Body of pancreas (tissue), 4 donors: ENCODE measurements at regions not wholly inside any gene's neighbourhood (a gene's known extent, or its start where the extent isn't known, plus 50 kb on each side); places are given as distances from the start of the nearest gene placed in this dataset.

ENCODE experiments used
- CTCF ChIP-seq, 7 experiments: fragments of 450-650 bp in 4 of 7; fragments of 200-600 bp in 3 of 7; sonication (generic) in 3 of 7; IDR thresholded peaks; one replicate each; pipeline ENCODE4 v1.5.1; 2016 to 2019; ENCODE audit warnings: antibody characterized with exemption in 7 of 7
- POLR2A ChIP-seq, 3 donors: fragments of 450-650 bp; IDR thresholded peaks; one replicate each; pipeline ENCODE4 v1.6.1; 2016; ENCODE audit warnings: antibody characterized with exemption in 3 of 3, mild to moderate bottlenecking in 2 of 3

- TF ChIP-seq CTCF (IDR thresholded peaks at IDR 0.05), result no peak
- TF ChIP-seq POLR2A (IDR thresholded peaks at IDR 0.05), result no peak
Observed at GRCh38 chr9:89719202-89719601, 114.4 kb downstream of the GADD45G start.
